ENCODE measurements at regions not wholly inside any gene's neighbourhood (a gene's known extent, or its start where the extent isn't known, plus 50 kb on each side); places are given as distances from the start of the nearest gene placed in this dataset.
A peak's percentile ranks its signal among the peaks of the same experiment; 100 is the strongest.

DNA sequence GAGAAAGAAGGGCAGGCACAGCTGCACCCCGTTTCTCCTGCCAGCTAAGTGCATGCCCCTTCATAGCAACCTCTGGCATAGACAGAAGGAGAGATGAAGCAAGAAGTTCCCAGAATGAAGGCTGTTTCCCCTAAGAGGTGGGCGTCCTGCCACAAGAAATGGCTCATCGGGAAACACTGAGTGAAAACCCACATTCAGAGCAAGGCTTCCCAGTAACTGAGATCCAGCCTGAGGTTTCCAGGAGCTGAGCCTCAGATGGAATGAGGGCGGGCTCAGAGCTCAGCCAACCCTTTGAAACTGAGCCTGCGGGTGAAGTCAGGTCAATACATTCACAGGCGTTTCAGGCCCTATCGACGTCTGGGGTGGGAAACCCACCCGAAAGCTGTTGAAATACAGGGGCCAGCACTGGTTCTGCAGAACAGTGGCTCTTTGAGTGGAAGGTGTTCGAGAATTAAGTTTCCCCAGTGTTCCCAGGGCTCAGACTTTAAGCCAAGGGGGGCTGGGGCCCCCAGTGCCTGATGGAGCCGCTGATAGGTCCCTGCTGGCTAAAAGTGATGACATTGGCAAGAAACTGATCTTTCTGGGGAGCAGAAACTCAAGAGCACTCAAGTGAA, 510.2 kb downstream of the RPS24 start:
- peak; percentile 60 for DNase-seq (ENCODE audit: low read depth)

GRCh38 chr10:78544423-78545090, 510.9 kb downstream of the RPS24 start:
- no peak for DNase-seq (ENCODE audit: low read depth)

GRCh38 chr10:78545756-78546155, 512.1 kb downstream of the RPS24 start:
- DNase-seq (ENCODE audit: low read depth): no peak

- no peak for DNase-seq (ENCODE audit: low read depth)
Measured at GRCh38 chr10:78547397-78547796, 513.7 kb downstream of the RPS24 start.

GRCh38 chr10:78547905-78548304, 514.2 kb downstream of the RPS24 start:
- DNase-seq (ENCODE audit: low read depth): no peak

DNA sequence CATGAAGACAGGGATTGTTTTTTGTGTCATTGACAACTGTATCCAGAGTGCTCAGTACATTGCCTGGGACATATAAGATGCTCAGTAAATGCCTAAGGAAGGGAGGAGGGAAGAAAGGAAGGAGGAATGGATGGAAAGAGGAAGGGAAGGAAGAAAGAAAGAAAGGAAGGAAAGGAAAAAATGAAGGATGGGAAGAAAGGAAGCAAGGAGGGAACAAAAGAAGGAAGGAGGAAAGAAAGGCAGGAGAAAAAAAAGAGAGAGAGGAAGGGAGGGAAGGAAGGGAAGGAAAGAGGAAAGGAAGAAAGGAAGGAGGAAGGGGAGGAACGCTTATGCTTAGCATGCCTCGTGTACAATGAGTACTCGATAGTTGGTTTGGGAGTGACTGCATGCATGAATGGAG, 514.7 kb downstream of the RPS24 start:
- no peak for DNase-seq (ENCODE audit: low read depth)

GRCh38 chr10:78549140-78549935, 515.7 kb downstream of the RPS24 start:
- DNase-seq (ENCODE audit: low read depth): no peak

- no peak for DNase-seq (ENCODE audit: low read depth)
Measured at GRCh38 chr10:78550090-78550489, 516.4 kb downstream of the RPS24 start.

- DNase-seq (ENCODE audit: low read depth): no peak
Measured at GRCh38 chr10:78550716-78551115, 517.1 kb downstream of the RPS24 start.

- peak; percentile 19 for DNase-seq (ENCODE audit: low read depth)
Measured at GRCh38 chr10:78551184-78552005, 517.4 kb upstream of the ZMIZ1 start.

- DNase-seq (ENCODE audit: low read depth): no peak
Measured at GRCh38 chr10:78552261-78552811, 516.4 kb upstream of the ZMIZ1 start.

DNA sequence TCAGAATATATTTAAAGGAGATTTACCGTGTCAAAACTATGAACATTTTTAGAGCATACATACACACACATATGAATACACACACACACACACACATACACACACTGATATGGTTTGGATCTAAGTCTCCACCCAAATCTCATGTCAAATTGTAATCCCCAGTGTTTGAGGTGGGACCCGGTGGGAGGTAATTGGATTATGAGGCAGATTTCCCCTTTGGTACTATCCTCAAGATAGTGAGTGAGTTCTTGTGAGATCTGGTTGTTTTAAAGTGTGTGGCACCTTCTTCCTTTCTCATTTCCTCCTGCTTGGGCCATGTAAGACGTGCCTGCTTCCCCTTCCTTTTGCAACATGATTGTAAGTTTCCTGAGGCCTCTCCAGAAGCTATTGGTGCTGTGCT, 515.0 kb upstream of the ZMIZ1 start:
- no peak for DNase-seq (ENCODE audit: low read depth)

DNA sequence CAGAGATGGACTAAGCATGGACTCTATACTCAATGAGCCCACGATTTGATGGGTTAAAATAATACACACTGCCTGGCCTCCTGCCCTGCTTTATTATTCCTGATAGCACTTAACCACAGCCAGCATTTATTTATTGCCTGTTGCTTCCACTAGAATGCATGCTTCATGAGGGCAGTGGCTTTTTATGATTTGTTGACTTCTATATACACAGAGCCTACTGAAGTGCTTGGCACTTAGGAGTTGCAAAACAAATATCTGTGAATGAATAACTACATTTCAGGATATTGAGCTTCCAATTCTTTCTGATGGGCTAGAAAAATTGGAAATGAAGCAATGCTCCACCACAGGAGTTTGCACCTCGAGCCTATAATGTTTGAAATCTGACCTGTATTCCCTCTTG, 513.6 kb upstream of the ZMIZ1 start:
- DNase-seq (ENCODE audit: low read depth): no peak

DNA sequence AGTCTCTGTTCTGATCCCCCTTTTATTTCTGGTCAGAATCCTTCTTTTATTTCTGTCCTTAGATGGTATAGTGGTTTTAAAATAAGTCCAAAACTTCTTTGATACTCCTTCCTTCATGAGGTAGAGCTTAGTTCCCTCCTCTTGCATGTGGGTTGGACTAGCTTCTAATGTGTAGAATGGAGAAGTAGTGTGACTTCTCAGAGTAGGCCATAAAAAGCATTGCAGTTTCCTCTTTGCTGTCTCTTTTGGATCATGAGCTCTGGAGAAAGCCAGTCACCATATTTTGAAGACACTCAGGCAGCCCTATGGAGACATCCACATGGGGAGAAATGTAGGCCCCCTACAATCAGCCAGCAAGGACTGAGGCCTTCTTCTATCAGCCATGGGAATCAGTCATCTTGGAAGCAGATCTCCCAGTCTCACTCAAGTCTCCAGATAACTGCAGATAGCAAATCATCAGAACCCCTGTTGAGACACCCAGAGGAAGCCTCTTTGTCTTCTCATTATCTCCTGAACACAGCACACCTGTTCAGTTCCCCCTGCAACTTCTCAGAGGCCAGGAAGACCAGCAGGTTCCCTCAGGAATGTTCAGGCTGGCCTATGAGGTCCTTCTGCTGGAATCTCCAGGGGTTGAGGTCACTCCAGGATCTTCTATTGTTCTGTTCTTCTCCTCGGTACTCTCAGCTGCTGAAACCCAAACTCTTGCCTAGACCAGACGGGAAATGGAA, 511.9 kb upstream of the ZMIZ1 start:
- DNase-seq (ENCODE audit: low read depth): no peak

- DNase-seq (ENCODE audit: low read depth): no peak
Measured at GRCh38 chr10:78557433-78557925, 511.3 kb upstream of the ZMIZ1 start.

- no peak for DNase-seq (ENCODE audit: low read depth)
Measured at GRCh38 chr10:78559661-78560340, 509.0 kb upstream of the ZMIZ1 start.

DNA sequence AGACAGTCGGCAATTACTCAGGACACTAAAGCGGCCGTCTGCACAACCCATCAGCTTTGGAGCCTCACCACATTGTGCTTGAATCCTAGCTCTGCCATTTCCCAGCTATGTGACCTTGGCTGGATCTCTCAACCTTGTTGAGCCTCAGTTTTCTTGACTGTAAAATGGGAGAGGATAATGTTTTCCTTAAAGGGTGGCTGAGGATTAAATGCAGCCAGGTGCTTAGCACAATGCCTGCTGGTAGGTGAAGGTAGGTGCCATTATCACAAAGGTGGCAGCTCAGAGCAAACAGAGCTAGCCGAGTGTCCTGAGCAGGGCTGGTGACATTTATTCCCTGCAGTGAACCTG, 508.5 kb upstream of the ZMIZ1 start:
- no peak for DNase-seq (ENCODE audit: low read depth)

GRCh38 chr10:78563314-78563713, 505.5 kb upstream of the ZMIZ1 start:
- no peak for DNase-seq (ENCODE audit: low read depth)

DNA sequence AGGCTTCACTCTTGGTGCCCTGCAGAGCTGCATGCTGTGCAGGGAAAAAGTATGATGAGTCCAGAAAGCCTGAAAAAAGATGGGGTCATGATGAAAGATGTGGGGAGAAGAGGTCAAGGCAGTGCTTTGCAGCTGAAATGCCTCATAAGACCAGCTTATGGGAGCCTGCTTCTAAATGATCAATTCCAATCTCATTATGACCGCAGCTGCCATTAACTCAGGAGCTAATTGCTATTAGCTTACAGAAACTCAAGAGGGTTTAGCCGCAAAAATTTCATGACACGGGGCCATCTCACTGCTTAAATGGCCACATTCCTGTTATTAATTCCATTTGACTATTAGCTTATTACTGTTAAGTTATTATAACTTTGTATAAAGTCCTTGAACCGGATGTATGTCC, 502.9 kb upstream of the ZMIZ1 start:
- DNase-seq (ENCODE audit: low read depth): no peak

GRCh38 chr10:78566284-78567111, 502.3 kb upstream of the ZMIZ1 start:
- no peak for DNase-seq (ENCODE audit: low read depth)

Data from renal cortical epithelial cell (primary cell).